SK-N-SH (cell line): ENCODE measurements at regions not wholly inside any gene's neighbourhood (a gene's known extent, or its start where the extent isn't known, plus 50 kb on each side); places are given as distances from the start of the nearest gene placed in this dataset.
A peak's percentile ranks its signal among the peaks of the same experiment; 100 is the strongest.

Source experiments
- CTCF ChIA-PET: fragments of 300-600, 350-600 bp; formaldehyde crosslinking; extraction: SDS; loops from one replicate; lab custom pipeline; 2021; lab: Yijun Ruan, JAX
- POLR2A ChIA-PET: fragments of 350-600 bp; sonication (Branson Sonifier 250); formaldehyde crosslinking; extraction: SDS; loops from one replicate; lab custom pipeline; 2020; ENCODE audit warnings: antibody characterized with exemption, inconsistent platforms; lab: Yijun Ruan, JAX
- DNase-seq: peaks from one replicate; pipeline ENCODE4 v3.0.0; 2012
- H2AFZ ChIP-seq: fragments of 200-600 bp; sonication (generic); 2 replicates; pipeline ENCODE4 v1.8.1; 2016; ENCODE audit warnings: antibody characterized with exemption, mild to moderate bottlenecking, low read depth
- H3F3A ChIP-seq: fragments of 200-600 bp; sonication (generic); replicated peaks from 2 replicates; pipeline ENCODE3; 2016; ENCODE audit warnings: antibody characterized with exemption, mild to moderate bottlenecking; ENCODE audit not compliant: insufficient read depth
- H3K27ac ChIP-seq, 2 experiments: fragments of 200-500 bp in 1 of 2; fragments of 200-600 bp in 1 of 2; sonication (Bioruptor generic) in 1 of 2; sonication (generic), shearing (Covaris generic) in 1 of 2; 2 replicates each; pipeline versions ENCODE4 v1.5.1 to v1.6.1; 2014 to 2016; ENCODE audit warnings: low read depth in 2 of 2, inconsistent platforms in 1 of 2, low read length in 1 of 2, mild to moderate bottlenecking in 1 of 2, mixed read lengths in 1 of 2
- H3K27me3 ChIP-seq: fragments of 200-600 bp; sonication (generic), shearing (Covaris generic); 2 replicates; pipeline ENCODE4 v1.6.1; 2016; ENCODE audit warnings: mixed run types; ENCODE audit not compliant: insufficient read depth
- H3K36me3 ChIP-seq, 2 experiments: fragments of 200-500 bp in 1 of 2; fragments of 200-600 bp in 1 of 2; sonication (Bioruptor generic) in 1 of 2; sonication (generic) in 1 of 2; replicated peaks in 1 of 2; 2 replicates each; pipeline versions ENCODE3 to v1.5.1; 2014 to 2016; ENCODE audit warnings: low read length in 1 of 2, mild to moderate bottlenecking in 1 of 2; ENCODE audit not compliant: insufficient read depth in 2 of 2, control insufficient read depth in 1 of 2
- H3K4me1 ChIP-seq, 2 experiments: fragments of 200-500 bp in 1 of 2; fragments of 200-600 bp in 1 of 2; sonication (Bioruptor generic) in 1 of 2; sonication (generic), shearing (Covaris generic) in 1 of 2; 2 replicates each; pipeline versions ENCODE4 v1.5.1 to v1.6.1; 2014 to 2016; ENCODE audit warnings: low read depth in 1 of 2, low read length in 1 of 2, mixed run types in 1 of 2; ENCODE audit not compliant: insufficient read depth in 2 of 2, control insufficient read depth in 1 of 2
- H3K4me2 ChIP-seq: fragments of 200-600 bp; sonication (generic), shearing (Covaris generic); 2 replicates; pipeline ENCODE4 v1.6.1; 2017; ENCODE audit warnings: mixed run types
- H3K4me3 ChIP-seq, 2 experiments: fragments of 200-500 bp in 1 of 2; fragments of 200-600 bp in 1 of 2; sonication (Bioruptor generic) in 1 of 2; sonication (generic), shearing (Covaris generic) in 1 of 2; 2 replicates each; pipeline versions ENCODE4 v1.5.1 to v1.8.1; 2014 to 2016; ENCODE audit warnings: low read depth in 2 of 2, inconsistent platforms in 1 of 2, low read length in 1 of 2, mild to moderate bottlenecking in 1 of 2, mixed read lengths in 1 of 2, moderate library complexity in 1 of 2
- H3K79me2 ChIP-seq: fragments of 200-600 bp; sonication (generic); 2 replicates; pipeline ENCODE4 v1.8.1; 2017; ENCODE audit warnings: mild to moderate bottlenecking; ENCODE audit not compliant: insufficient read depth
- H3K9ac ChIP-seq: fragments of 200-600 bp; sonication (generic); 2 replicates; pipeline ENCODE4 v1.6.1; 2017; ENCODE audit warnings: mixed run types
- H3K9me2 ChIP-seq: fragments of 200-600 bp; sonication (generic); 2 replicates; pipeline ENCODE4 v1.6.1; 2017; ENCODE audit warnings: mixed run types
- H3K9me3 ChIP-seq: fragments of 200-600 bp; sonication (generic); 2 replicates; pipeline ENCODE4 v1.6.1; 2017; ENCODE audit warnings: mixed run types, mild to moderate bottlenecking, moderate library complexity
- H4K20me1 ChIP-seq: fragments of 200-600 bp; sonication (generic); 2 replicates; pipeline ENCODE4 v1.6.1; 2017; ENCODE audit warnings: mild to moderate bottlenecking, mixed run types; ENCODE audit not compliant: insufficient read depth
- CHD2 ChIP-seq: fragments of 150-350 bp; IDR thresholded peaks from 2 replicates; pipeline ENCODE4 v1.6.1; 2018; ENCODE audit warnings: low read length; ENCODE audit not compliant: partially characterized antibody
- CTCF ChIP-seq: fragments of 200-600 bp; sonication (generic); IDR thresholded peaks from 2 replicates; pipeline ENCODE4 v1.6.1; 2017; ENCODE audit warnings: antibody characterized with exemption, mild to moderate bottlenecking, moderate library complexity
- ELF1 ChIP-seq: IDR thresholded peaks from 2 replicates; pipeline ENCODE4 v1.4.0; 2012
- FOXM1 ChIP-seq: IDR thresholded peaks from 2 replicates; pipeline ENCODE4 v1.4.0; 2012; ENCODE audit warnings: low read depth, mild to moderate bottlenecking
- JUND ChIP-seq: IDR thresholded peaks from 2 replicates; pipeline ENCODE4 v1.4.0; 2012
- MXI1 ChIP-seq: IDR thresholded peaks from 2 replicates; pipeline ENCODE4 v1.6.1; 2012; ENCODE audit warnings: mild to moderate bottlenecking, low read depth, low read length, improper control_type of control experiment
- NFIC ChIP-seq: IDR thresholded peaks from 2 replicates; pipeline ENCODE4 v1.4.0; 2012; ENCODE audit warnings: borderline replicate concordance
- PBX3 ChIP-seq: IDR thresholded peaks from 2 replicates; pipeline ENCODE4; 2012
- RAD21 ChIP-seq: IDR thresholded peaks from 2 replicates; pipeline ENCODE4 v1.6.1; 2012; ENCODE audit warnings: mild to moderate bottlenecking, low read length
- RCOR1 ChIP-seq: fragments of 150-350 bp; IDR thresholded peaks from 2 replicates; pipeline ENCODE4 v1.6.1; 2017; ENCODE audit warnings: antibody characterized with exemption, low read length
- RFX5 ChIP-seq: IDR thresholded peaks from 2 replicates; pipeline ENCODE4 v1.6.1; 2012; ENCODE audit warnings: mild to moderate bottlenecking, improper control_type of control experiment, low read length
- RXRA ChIP-seq: IDR thresholded peaks from 2 replicates; pipeline ENCODE4 v1.4.0; 2012; ENCODE audit warnings: low read depth, mild to moderate bottlenecking, borderline replicate concordance
- SIN3A ChIP-seq: IDR thresholded peaks from 2 replicates; pipeline ENCODE4 v1.6.1; 2012; ENCODE audit warnings: low read depth, mild to moderate bottlenecking, low read length, moderate library complexity, borderline replicate concordance
- SMC3 ChIP-seq: IDR thresholded peaks from 2 replicates; pipeline ENCODE4 v1.6.1; 2012; ENCODE audit warnings: low read depth, low read length, improper control_type of control experiment
- USF1 ChIP-seq: IDR thresholded peaks from 2 replicates; pipeline ENCODE4 v1.4.0; 2012; ENCODE audit warnings: low read depth, borderline replicate concordance
- YY1 ChIP-seq: IDR thresholded peaks from 2 replicates; pipeline ENCODE4 v1.4.0; 2012; ENCODE audit warnings: low read depth, mild to moderate bottlenecking
- WGBS: methylation state at CpG from one replicate; pipeline ENCODE4 v1.1.6; 2017; ENCODE audit warnings: low lambda C conversion rate; 5-methylcytosine and 5-hydroxymethylcytosine counted together
- TF ChIP-seq, protein P1 (sequence below): IDR thresholded peaks from 2 replicates; pipeline ENCODE4 v1.4.0; 2012; ENCODE audit warnings: low read depth, borderline replicate concordance

- POLR2A ChIA-PET: interaction anchor here (0.7 to 2.0 kb wide), 6 partner anchors 14 to 257 kb away, joined by 3 to 7 read pairs (median 4); partner anchors contain the start of gene HAND2
- H3F3A ChIP-seq: no peaks in the 10 kb centered on the region
- H3K79me2 ChIP-seq: no peaks in the 10 kb centered on the region
- 91% methylated on average over 7 of the region's 7 CpGs for WGBS
- H4K20me1 ChIP-seq: no peaks in the 10 kb centered on the region
- H3K4me3 ChIP-seq: no peak overlapping the region
- no peaks in the 10 kb centered on the region for H3K27me3 ChIP-seq
- H2AFZ ChIP-seq: no peak overlapping the region
- H3K9me3 ChIP-seq: no peaks in the 10 kb centered on the region
- H3K9me2 ChIP-seq: no peaks in the 10 kb centered on the region
- no peaks in the 10 kb centered on the region for H3K36me3 ChIP-seq
- H3K4me2 ChIP-seq: no peak overlapping the region
- TF ChIP-seq USF1 (no peak), CHD2 (no peak), RAD21 (peak; percentile 32), CTCF (peak; percentile 59), SIN3A (no peak), YY1 (no peak)
- TF ChIP-seq, protein P1, sequence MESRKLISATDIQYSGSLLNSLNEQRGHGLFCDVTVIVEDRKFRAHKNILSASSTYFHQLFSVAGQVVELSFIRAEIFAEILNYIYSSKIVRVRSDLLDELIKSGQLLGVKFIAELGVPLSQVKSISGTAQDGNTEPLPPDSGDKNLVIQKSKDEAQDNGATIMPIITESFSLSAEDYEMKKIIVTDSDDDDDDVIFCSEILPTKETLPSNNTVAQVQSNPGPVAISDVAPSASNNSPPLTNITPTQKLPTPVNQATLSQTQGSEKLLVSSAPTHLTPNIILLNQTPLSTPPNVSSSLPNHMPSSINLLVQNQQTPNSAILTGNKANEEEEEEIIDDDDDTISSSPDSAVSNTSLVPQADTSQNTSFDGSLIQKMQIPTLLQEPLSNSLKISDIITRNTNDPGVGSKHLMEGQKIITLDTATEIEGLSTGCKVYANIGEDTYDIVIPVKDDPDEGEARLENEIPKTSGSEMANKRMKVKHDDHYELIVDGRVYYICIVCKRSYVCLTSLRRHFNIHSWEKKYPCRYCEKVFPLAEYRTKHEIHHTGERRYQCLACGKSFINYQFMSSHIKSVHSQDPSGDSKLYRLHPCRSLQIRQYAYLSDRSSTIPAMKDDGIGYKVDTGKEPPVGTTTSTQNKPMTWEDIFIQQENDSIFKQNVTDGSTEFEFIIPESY: no peak
- H3K27ac ChIP-seq: peak overlapping the region in 1 of 2 experiments; percentile 94; a peak in 2 of 4 replicates
- H3K4me1 ChIP-seq: peaks cover 0 to 13% of the 10 kb centered on the region in 2 experiments; a peak in 2 of 4 replicates
- DNase-seq: no peak
- CTCF ChIA-PET: interaction anchor here (0.6 to 3.5 kb wide), 23 partner anchors 9 to 507 kb away, joined by 3 to 27 read pairs (median 4); partner anchors contain the start of gene HAND2
- no peak overlapping the region for H3K9ac ChIP-seq
These were observed 222.7 kb upstream of the HAND2 start for GRCh38 chr4:173752610-173753230.

GRCh38 chr4:173748353-173748752 lies 218.3 kb upstream of the HAND2 start:
- 0 out of 2 replicates have a peak overlapping the region, but pooled peaks have one; percentile 17 for H2AFZ ChIP-seq
- H4K20me1 ChIP-seq: no peaks in the 10 kb centered on the region
- H3K9me2 ChIP-seq: no peaks in the 10 kb centered on the region
- DNase-seq: no peak
- no peak overlapping the region for H3K4me2 ChIP-seq
- peaks cover 0 to 31% of the 10 kb centered on the region in 2 experiments; a peak in 2 of 4 replicates for H3K4me1 ChIP-seq
- H3F3A ChIP-seq: no peaks in the 10 kb centered on the region
- H3K27me3 ChIP-seq: no peaks in the 10 kb centered on the region
- H3K36me3 ChIP-seq: no peaks in the 10 kb centered on the region
- no peaks in the 10 kb centered on the region for H3K79me2 ChIP-seq
- no peak overlapping the region for H3K9ac ChIP-seq
- no peak overlapping the region for H3K4me3 ChIP-seq
- 3% methylated on average over 1 of the region's 1 CpG for WGBS
- POLR2A ChIA-PET: interaction anchor here (0.9 to 3.3 kb wide), 11 partner anchors 182 to 260 kb away, joined by 3 to 30 read pairs (median 9); partner anchors contain the start of gene HAND2
- TF ChIP-seq RXRA: no peak
- TF ChIP-seq PBX3: no peak
- TF ChIP-seq RAD21: peak; percentile 85
- no peak for TF ChIP-seq CHD2
- TF ChIP-seq NFIC: no peak
- TF ChIP-seq SMC3: peak; percentile 53
- TF ChIP-seq CTCF: peak; percentile 56
- no peak for TF ChIP-seq JUND
- TF ChIP-seq ELF1: no peak
- 0 out of 2 replicates have a peak, but pooled peaks have one; percentile 18 for TF ChIP-seq RFX5
- peak; percentile 72; the same call in 1 of the 2 replicates for TF ChIP-seq RCOR1
- TF ChIP-seq MXI1: 0 out of 2 replicates have a peak, but pooled peaks have one; percentile 26
- TF ChIP-seq FOXM1: no peak
- no peaks in the 10 kb centered on the region for H3K9me3 ChIP-seq
- CTCF ChIA-PET: interaction anchor here (0.6 to 3.3 kb wide), 26 partner anchors 11 to 512 kb away, joined by 3 to 27 read pairs (median 4); partner anchors contain the start of gene HAND2
- H3K27ac ChIP-seq: peak overlapping the region in 1 of 2 experiments; percentile 96; a peak in 2 of 4 replicates
